Left colon (tissue), 2 donors: ENCODE measurements at regions not wholly inside any gene's neighbourhood (a gene's known extent, or its start where the extent isn't known, plus 50 kb on each side); places are given as distances from the start of the nearest gene placed in this dataset.

Experiments
- ATAC-seq: fragments of 200-7000 bp; cut with Tn5 transposase; one replicate; pipeline ENCODE4 v1.9.1; 2020; ENCODE audit warnings: mild to moderate bottlenecking, moderate library complexity
- DNase-seq, 2 donors: peaks; one replicate each; pipeline ENCODE4 v3.0.0-alpha.2; 2020
- intact Hi-C, 2 donors: fragments of 100-400 bp; cut with DNase I in 1 of 2; cut with micrococcal nuclease in 1 of 2; formaldehyde crosslinking; loops; one replicate each; pipeline versions ENCODE4 v1.11.2 to v1.14.0; 2022; cut with DNase I, micrococcal nuclease
- donor health status: DM: no; HTN: no; CAD: no.
- donor health status: DM: yes; HTN: yes; CAD: no.

GRCh38 chr12:126191949-126192348 is 1126.7 kb downstream of the AACS start:
- DNase-seq: no peak
- ATAC-seq: no peak
- intact Hi-C loops: no loop called here

GRCh38 chr12:126193190-126193589 is 1128.0 kb downstream of the AACS start:
- intact Hi-C loops: no loop called here
- ATAC-seq (no peak), DNase-seq (no peak)

- ATAC-seq (no peak), DNase-seq (no peak)
- intact Hi-C loops: no loop called here
Observed at GRCh38 chr12:126196263-126196662, 1131.0 kb downstream of the AACS start.

DNA sequence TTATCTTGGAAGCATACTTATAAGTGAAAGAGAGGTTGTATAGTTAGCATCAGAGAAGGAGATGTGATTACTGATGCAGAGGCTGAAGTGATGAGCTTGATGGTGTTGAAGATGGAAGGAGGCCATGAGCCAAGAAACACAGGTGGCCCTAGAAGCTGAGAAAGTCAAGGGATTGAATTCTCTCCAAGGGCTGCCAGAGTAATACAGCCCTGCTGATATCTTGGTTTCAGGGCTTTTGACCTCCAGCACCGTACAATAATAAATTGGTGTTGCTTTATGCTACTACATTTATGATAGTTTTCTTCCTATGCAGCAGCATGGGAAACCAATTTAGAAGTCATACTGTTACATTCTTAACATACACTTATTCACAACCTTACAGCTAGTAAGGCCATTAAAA is 1133.3 kb downstream of the AACS start:
- no peak for ATAC-seq
- intact Hi-C loops: no loop called here
- no peak for DNase-seq

- intact Hi-C loops: no loop called here
- ATAC-seq (no peak), DNase-seq (peak in 1 of 2 donors; percentile 56)
Observed at GRCh38 chr12:126198966-126199692, 1133.9 kb downstream of the AACS start.

GRCh38 chr12:126201981-126202537 is 1136.8 kb downstream of the AACS start:
- no peak for DNase-seq
- ATAC-seq: no peak
- intact Hi-C loops: no loop called here

- DNase-seq (no peak), ATAC-seq (no peak)
- intact Hi-C loops: no loop called here
Observed at GRCh38 chr12:126204326-126204725, 1139.1 kb downstream of the AACS start.

GRCh38 chr12:126210026-126210425 is 1144.8 kb downstream of the AACS start:
- DNase-seq (no peak), ATAC-seq (no peak)
- intact Hi-C loops: no loop called here

DNA sequence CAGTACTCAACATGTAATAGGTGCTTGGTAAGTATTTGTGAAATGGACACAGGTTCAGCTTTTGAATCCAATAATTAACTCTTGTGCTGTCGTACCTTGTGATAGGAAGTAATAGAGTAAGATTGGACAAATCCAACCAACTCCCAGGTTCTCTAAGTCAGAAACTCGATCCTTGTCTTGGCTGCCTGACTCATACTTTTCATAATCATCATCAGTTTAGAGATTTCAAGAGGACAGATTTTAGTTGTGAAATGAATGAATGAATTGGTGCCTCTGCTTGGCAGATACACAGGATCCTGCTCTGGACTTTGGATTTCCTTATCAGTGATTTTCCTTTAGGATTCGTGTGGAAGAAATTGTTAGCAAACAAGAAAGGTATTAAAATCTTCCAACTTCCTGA is 1145.2 kb downstream of the AACS start:
- ATAC-seq: no peak
- intact Hi-C loops: no loop called here

GRCh38 chr12:126212824-126213223 is 1147.6 kb downstream of the AACS start:
- DNase-seq: no peak
- no peak for ATAC-seq
- intact Hi-C loops: no loop called here

More for the DNA sequence above, 1145.2 kb downstream of the AACS start:
- DNase-seq: no peak

- DNase-seq: no peak
- intact Hi-C loops: no loop called here
Observed at GRCh38 chr12:126218697-126219096, 1153.5 kb downstream of the AACS start.

DNA sequence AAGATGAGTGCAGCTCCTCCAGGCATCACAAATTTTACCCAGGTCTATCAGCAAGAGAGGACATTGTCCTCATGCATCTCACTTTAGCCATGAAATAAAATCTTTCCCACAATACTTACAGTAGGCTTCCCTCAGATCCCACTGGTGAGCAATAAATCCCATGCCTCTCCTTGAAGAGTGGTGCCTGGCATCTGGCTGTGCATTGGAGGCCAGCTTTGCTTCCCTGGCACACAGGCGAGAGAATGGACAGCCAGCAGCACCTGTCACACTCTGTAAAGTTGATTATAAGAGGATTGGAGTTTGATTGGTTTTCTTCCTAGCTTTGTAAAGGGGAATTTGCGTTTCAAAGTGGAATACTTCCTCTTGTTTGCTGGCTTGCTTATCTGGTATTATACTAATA is 1153.9 kb downstream of the AACS start:
- ATAC-seq (no peak), DNase-seq (no peak)
- intact Hi-C loops: no loop called here

More at GRCh38 chr12:126218697-126219096, 1153.5 kb downstream of the AACS start:
- ATAC-seq: no peak

DNA sequence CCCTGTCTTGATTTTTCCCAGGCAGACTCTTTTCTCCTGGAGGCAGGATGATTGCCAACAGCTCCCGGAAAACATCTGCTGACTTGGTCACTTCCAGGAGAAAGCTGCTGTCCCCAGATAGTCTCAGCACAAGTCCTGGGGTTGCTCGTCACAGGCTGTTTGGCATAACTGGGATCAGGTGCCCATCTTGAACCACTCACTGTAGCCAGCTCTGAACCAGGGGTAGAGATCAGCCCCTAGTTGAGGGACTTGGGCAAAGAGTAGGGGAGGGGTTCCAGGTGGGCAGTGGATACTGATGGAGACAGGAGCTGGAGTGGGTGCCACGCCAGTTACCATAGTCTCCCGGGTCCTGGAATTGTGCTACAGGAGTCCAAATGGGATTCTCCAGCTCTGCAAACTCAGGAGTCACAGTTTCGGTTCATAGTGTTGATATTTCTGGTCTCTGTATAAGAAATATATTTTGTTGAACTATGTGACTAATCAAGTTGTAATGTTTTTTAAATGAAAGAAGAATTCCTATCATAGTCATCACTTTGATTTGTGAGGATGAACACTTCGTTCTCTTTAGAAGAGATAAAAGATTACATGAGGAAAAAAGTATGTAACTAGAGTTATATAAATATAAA is 1154.5 kb downstream of the AACS start:
- intact Hi-C loops: no loop called here
- ATAC-seq (no peak), DNase-seq (no peak)

DNA sequence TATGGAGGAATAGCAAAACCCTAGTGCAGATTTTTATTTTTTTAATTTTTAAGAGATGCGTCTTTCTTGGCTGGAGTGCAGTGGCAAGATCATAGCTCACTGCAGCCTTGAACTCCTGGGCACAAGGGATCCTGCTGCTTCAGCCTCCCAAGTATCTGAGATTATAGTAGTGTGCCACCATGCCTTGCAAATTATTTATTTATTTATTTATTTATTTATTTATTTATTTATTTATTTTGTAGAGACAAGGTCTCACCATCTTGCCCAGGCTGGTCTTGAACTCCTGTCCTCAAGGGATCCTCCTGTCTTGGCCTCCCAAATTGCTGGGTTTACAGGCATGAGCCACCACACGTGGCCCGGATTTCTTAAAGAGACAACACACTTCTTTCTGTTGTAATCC is 1158.8 kb downstream of the AACS start:
- DNase-seq: no peak
- intact Hi-C loops: no loop called here
- no peak for ATAC-seq

- intact Hi-C loops: no loop called here
- ATAC-seq (no peak), DNase-seq (no peak)
Observed at GRCh38 chr12:126228936-126229335, 1163.7 kb downstream of the AACS start.

DNA sequence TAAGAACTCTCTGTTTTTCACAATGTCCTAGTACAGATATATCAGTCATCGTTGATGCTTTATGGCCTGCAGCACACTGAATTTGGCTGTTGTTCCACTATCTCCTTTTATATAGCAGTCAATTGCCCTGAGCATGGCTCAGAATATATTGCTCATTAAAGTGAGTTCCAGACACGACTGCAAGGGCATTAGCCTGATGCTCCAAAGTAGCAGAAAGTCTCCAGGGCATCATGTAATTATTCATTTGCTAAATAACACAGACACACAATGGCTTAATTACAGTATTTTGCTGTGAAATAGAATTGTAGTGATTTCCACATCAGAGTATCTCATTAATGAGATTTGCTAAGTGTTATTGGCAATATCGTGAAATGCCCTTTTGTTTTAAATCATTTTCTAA is 1167.5 kb downstream of the AACS start:
- DNase-seq: no peak
- no peak for ATAC-seq
- intact Hi-C loops: no loop called here

GRCh38 chr12:126233625-126234024 is 1168.4 kb downstream of the AACS start:
- intact Hi-C loops: no loop called here

GRCh38 chr12:126243814-126244440 is 1178.7 kb downstream of the AACS start:
- ATAC-seq: no peak
- DNase-seq: no peak
- intact Hi-C loops: no loop called here

More at GRCh38 chr12:126233625-126234024, 1168.4 kb downstream of the AACS start:
- DNase-seq (no peak), ATAC-seq (no peak)

DNA sequence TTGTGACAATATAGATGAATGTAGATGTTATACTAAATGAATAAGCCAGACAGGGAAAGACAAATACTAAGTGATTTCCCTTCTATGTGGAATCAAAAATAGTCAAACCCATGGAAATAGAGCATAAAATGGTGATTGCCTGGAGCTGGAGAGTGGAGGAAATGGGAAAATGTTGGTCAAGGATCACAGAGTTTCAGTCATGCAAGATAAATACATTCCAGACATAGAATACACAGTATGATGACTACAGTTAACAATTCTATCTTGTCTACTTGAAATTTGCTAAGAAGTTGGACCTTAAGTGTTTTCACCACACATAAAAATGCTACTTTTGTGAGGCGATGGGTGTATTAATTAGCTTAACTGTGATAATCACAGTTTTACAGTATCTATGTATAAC is 1182.7 kb downstream of the AACS start:
- intact Hi-C loops: no loop called here
- no peak for ATAC-seq
- DNase-seq: no peak

GRCh38 chr12:126248871-126249403 is 1183.7 kb downstream of the AACS start:
- DNase-seq (no peak), ATAC-seq (no peak)
- intact Hi-C loops: no loop called here
